ENCODE measurements at regions not wholly inside any gene's neighbourhood (a gene's known extent, or its start where the extent isn't known, plus 50 kb on each side); places are given as distances from the start of the nearest gene placed in this dataset.

GRCh38 chr1:38464071-38464661, 395.4 kb downstream of the RRAGC start:
- no peak overlapping the region for H3K9ac ChIP-seq (ENCODE audit: insufficient read length, low read depth)
- H3K27me3 ChIP-seq (ENCODE audit: insufficient read depth, insufficient read length): no peaks in the 10 kb centered on the region
- no peaks in the 10 kb centered on the region for H3K36me3 ChIP-seq (ENCODE audit: insufficient read depth, insufficient read length, low read length)
- TF ChIP-seq SUZ12 (IDR thresholded peaks at IDR 0.05; ENCODE audit: extremely low read depth, insufficient read depth, insufficient read length) (no peak), YY1 (IDR thresholded peaks at IDR 0.05; ENCODE audit: insufficient read depth, insufficient read length) (no peak), ZNF274 (IDR thresholded peaks at IDR 0.05; ENCODE audit: low read depth, low read length) (no peak)
- H3K9me3 ChIP-seq (ENCODE audit: insufficient read depth, low read length): peaks cover 21% of the 10 kb centered on the region
- DNase-seq (ENCODE audit: low read depth, low spot score): no peak
- no peaks in the 10 kb centered on the region for H3K4me1 ChIP-seq (ENCODE audit: insufficient read depth, insufficient read length)
- H3K4me3 ChIP-seq (ENCODE audit: insufficient read length, low read depth): no peak overlapping the region

DNA sequence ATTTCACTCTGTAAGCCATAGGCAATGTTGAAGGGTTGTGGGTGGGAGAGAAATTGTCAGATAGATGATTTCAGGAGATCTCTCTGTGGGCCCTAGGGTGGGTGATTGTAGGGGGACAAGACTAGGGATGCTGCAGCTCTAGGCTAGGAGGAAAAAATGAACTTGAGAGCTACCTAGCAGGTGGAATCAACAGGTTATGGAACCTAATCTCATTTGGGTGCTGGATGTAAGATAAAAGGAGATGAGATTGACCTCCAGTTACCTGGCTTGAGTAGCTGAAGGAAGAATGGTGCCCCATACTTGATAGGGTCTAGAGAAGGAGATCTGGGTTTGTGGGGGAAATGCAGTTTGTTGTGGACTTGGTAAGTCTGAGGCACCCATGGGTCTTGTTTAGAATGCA, 396.5 kb downstream of the RRAGC start:
- H3K9me3 ChIP-seq (ENCODE audit: insufficient read depth, low read length): peaks cover 21% of the 10 kb centered on the region
- no peak for TF ChIP-seq YY1 (IDR thresholded peaks at IDR 0.05; ENCODE audit: insufficient read depth, insufficient read length)
- TF ChIP-seq ZNF274 (IDR thresholded peaks at IDR 0.05; ENCODE audit: low read depth, low read length): no peak
- TF ChIP-seq SUZ12 (IDR thresholded peaks at IDR 0.05; ENCODE audit: extremely low read depth, insufficient read depth, insufficient read length): no peak
- no peak overlapping the region for H3K4me3 ChIP-seq (ENCODE audit: insufficient read length, low read depth)
- no peak for DNase-seq (ENCODE audit: low read depth, low spot score)
- H3K27me3 ChIP-seq (ENCODE audit: insufficient read depth, insufficient read length): no peaks in the 10 kb centered on the region
- H3K4me1 ChIP-seq (ENCODE audit: insufficient read depth, insufficient read length): no peaks in the 10 kb centered on the region
- no peaks in the 10 kb centered on the region for H3K36me3 ChIP-seq (ENCODE audit: insufficient read depth, insufficient read length, low read length)
- H3K9ac ChIP-seq (ENCODE audit: insufficient read length, low read depth): no peak overlapping the region

DNA sequence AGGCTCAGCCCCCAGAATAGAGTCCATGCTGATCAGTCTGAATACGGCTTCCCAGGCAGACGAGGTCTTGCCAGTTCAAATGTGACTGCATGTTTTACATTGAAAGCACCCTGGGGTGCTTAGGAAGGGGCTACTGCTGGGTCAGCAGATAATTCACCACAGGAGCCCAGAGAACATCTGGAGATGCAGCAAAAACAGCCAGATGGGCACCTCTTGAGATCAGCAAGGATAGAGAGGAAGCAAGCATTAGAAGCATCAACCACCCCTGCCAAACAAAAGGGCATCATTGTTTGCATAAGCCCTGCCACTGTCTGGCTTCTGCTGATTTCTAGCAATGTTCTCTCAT, 403.1 kb downstream of the RRAGC start:
- no peak overlapping the region for H3K9ac ChIP-seq (ENCODE audit: insufficient read length, low read depth)
- no peak overlapping the region for H3K4me3 ChIP-seq (ENCODE audit: insufficient read length, low read depth)
- TF ChIP-seq ZNF274 (IDR thresholded peaks at IDR 0.05; ENCODE audit: low read depth, low read length) (no peak), SUZ12 (IDR thresholded peaks at IDR 0.05; ENCODE audit: extremely low read depth, insufficient read depth, insufficient read length) (no peak), YY1 (IDR thresholded peaks at IDR 0.05; ENCODE audit: insufficient read depth, insufficient read length) (no peak)

GRCh38 chr1:38455829-38456530, 403.6 kb downstream of the RRAGC start:
- Histone ChIP-seq H3K27me3 (ENCODE audit: insufficient read depth, insufficient read length) (no peaks in the 10 kb centered on the region), H3K9me3 (ENCODE audit: insufficient read depth, low read length) (no peaks in the 10 kb centered on the region), H3K36me3 (ENCODE audit: insufficient read depth, insufficient read length, low read length) (no peaks in the 10 kb centered on the region), H3K4me3 (ENCODE audit: insufficient read length, low read depth) (no peak overlapping the region), H3K4me1 (ENCODE audit: insufficient read depth, insufficient read length) (peaks cover 9% of the 10 kb centered on the region), H3K9ac (ENCODE audit: insufficient read length, low read depth) (no peak overlapping the region)
- TF ChIP-seq SUZ12 (IDR thresholded peaks at IDR 0.05; ENCODE audit: extremely low read depth, insufficient read depth, insufficient read length) (no peak), ZNF274 (IDR thresholded peaks at IDR 0.05; ENCODE audit: low read depth, low read length) (no peak), YY1 (IDR thresholded peaks at IDR 0.05; ENCODE audit: insufficient read depth, insufficient read length) (no peak)
- DNase-seq (ENCODE audit: low read depth, low spot score): no peak

More for the DNA sequence above, 403.1 kb downstream of the RRAGC start:
- H3K4me1 ChIP-seq (ENCODE audit: insufficient read depth, insufficient read length): peaks cover 9% of the 10 kb centered on the region
- H3K27me3 ChIP-seq (ENCODE audit: insufficient read depth, insufficient read length): no peaks in the 10 kb centered on the region
- no peak for DNase-seq (ENCODE audit: low read depth, low spot score)
- H3K9me3 ChIP-seq (ENCODE audit: insufficient read depth, low read length): peaks cover 2% of the 10 kb centered on the region; the same call in 1 of the 2 replicates
- H3K36me3 ChIP-seq (ENCODE audit: insufficient read depth, insufficient read length, low read length): no peaks in the 10 kb centered on the region

- Histone ChIP-seq H3K9ac (ENCODE audit: insufficient read length, low read depth) (no peak overlapping the region), H3K4me3 (ENCODE audit: insufficient read length, low read depth) (no peak overlapping the region), H3K4me1 (ENCODE audit: insufficient read depth, insufficient read length) (peaks cover 11% of the 10 kb centered on the region), H3K36me3 (ENCODE audit: insufficient read depth, insufficient read length, low read length) (no peaks in the 10 kb centered on the region), H3K9me3 (ENCODE audit: insufficient read depth, low read length) (no peaks in the 10 kb centered on the region), H3K27me3 (ENCODE audit: insufficient read depth, insufficient read length) (no peaks in the 10 kb centered on the region)
- DNase-seq (ENCODE audit: low read depth, low spot score): no peak
- no peak for TF ChIP-seq ZNF274 (IDR thresholded peaks at IDR 0.05; ENCODE audit: low read depth, low read length)
- TF ChIP-seq SUZ12 (IDR thresholded peaks at IDR 0.05; ENCODE audit: extremely low read depth, insufficient read depth, insufficient read length): no peak
- TF ChIP-seq YY1 (IDR thresholded peaks at IDR 0.05; ENCODE audit: insufficient read depth, insufficient read length): no peak
Measured at GRCh38 chr1:38454749-38455441, 404.7 kb downstream of the RRAGC start.

DNA sequence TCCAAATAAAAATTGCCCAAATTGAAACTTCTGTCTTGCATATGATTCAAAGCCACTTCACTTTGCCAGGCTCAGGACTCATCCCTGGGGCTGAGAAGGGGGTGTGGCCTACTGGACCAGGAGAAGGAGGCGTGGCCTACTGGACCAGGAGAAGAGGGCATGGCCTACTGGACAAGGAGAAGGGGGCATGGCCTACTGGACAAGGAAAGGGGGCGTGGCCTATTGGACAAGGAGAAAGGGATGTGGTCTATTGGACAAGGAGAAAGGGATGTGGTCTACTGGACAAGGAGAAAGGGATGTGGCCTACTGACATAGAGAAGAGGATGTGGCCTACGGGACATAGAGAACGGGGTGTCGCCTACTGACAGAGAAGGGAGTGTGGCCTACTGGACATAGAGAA, 405.3 kb downstream of the RRAGC start:
- Histone ChIP-seq H3K27me3 (ENCODE audit: insufficient read depth, insufficient read length) (no peaks in the 10 kb centered on the region), H3K4me1 (ENCODE audit: insufficient read depth, insufficient read length) (peaks cover 15% of the 10 kb centered on the region), H3K9me3 (ENCODE audit: insufficient read depth, low read length) (no peaks in the 10 kb centered on the region), H3K36me3 (ENCODE audit: insufficient read depth, insufficient read length, low read length) (no peaks in the 10 kb centered on the region), H3K4me3 (ENCODE audit: insufficient read length, low read depth) (no peak overlapping the region), H3K9ac (ENCODE audit: insufficient read length, low read depth) (no peak overlapping the region)
- DNase-seq (ENCODE audit: low read depth, low spot score): no peak
- TF ChIP-seq YY1 (IDR thresholded peaks at IDR 0.05; ENCODE audit: insufficient read depth, insufficient read length) (no peak), SUZ12 (IDR thresholded peaks at IDR 0.05; ENCODE audit: extremely low read depth, insufficient read depth, insufficient read length) (no peak), ZNF274 (IDR thresholded peaks at IDR 0.05; ENCODE audit: low read depth, low read length) (no peak)

- Histone ChIP-seq H3K27me3 (ENCODE audit: insufficient read depth, insufficient read length) (no peaks in the 10 kb centered on the region), H3K4me3 (ENCODE audit: insufficient read length, low read depth) (no peak overlapping the region), H3K9ac (ENCODE audit: insufficient read length, low read depth) (no peak overlapping the region), H3K9me3 (ENCODE audit: insufficient read depth, low read length) (no peaks in the 10 kb centered on the region), H3K36me3 (ENCODE audit: insufficient read depth, insufficient read length, low read length) (no peaks in the 10 kb centered on the region), H3K4me1 (ENCODE audit: insufficient read depth, insufficient read length) (peaks cover 20% of the 10 kb centered on the region)
- DNase-seq (ENCODE audit: low read depth, low spot score): no peak
- TF ChIP-seq ZNF274 (IDR thresholded peaks at IDR 0.05; ENCODE audit: low read depth, low read length) (no peak), SUZ12 (IDR thresholded peaks at IDR 0.05; ENCODE audit: extremely low read depth, insufficient read depth, insufficient read length) (no peak), YY1 (IDR thresholded peaks at IDR 0.05; ENCODE audit: insufficient read depth, insufficient read length) (no peak)
Measured at GRCh38 chr1:38452246-38452645, 405.7 kb upstream of the POU3F1 start.
